ENCODE measurements at regions not wholly inside any gene's neighbourhood (a gene's known extent, or its start where the extent isn't known, plus 50 kb on each side); places are given as distances from the start of the nearest gene placed in this dataset.

DNA sequence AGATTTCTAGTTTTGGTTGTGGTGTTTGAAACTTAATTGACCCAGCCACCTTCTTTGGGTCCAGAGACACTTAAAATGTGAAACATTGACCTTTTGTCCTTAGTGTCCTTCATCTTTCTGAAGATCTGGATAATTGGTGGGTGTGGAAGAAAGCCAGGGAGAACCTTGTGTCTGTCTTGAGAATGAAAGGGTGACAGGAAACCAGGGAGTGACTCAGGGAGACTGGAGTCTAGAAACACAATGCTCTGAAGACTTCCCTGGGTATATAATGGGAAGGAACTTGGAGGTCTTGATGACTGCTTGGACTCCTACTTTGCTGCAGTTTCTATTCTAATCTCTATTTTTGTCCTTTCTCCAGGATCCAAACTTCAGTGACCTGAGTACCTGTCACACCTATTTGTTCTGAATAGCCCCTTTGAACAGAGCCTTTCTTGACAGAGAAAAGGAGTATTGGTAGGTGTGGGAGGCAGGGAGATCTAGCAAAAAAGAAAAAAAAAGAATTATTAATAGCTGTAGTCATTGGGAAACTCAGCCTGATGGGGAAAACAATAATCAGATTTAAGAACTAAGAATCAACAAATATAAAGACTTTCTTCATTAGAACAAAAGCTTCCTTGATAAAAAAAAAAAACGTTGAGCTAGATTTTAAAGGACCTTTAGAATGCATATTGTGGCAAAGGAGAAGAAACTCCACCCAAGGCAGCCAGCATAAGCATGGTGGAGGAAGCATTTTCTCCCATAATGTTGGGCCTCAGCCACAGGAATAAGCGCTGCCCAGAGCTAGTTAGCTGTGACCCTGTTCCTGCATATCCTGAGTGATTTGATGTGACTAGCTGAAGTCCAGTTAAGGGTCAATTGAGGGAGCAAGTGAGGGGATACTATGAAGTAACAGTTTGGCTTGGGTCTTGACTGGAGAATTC, 77.9 kb upstream of the HOXC13 start:
- no peaks in the 10 kb centered on the region for H3K9me3 Mint-ChIP-seq (ENCODE audit: unreplicated experiment)
- no peaks in the 10 kb centered on the region for H3K4me1 Mint-ChIP-seq (ENCODE audit: unreplicated experiment)
- no peak overlapping the region for H3K27ac Mint-ChIP-seq (ENCODE audit: unreplicated experiment)
- H3K27me3 Mint-ChIP-seq (ENCODE audit: unreplicated experiment), result peaks cover 12% of the 10 kb centered on the region
- DNase-seq (ENCODE audit: extremely low spot score, unreplicated experiment), result no peak
- no peak overlapping the region for H3K4me3 Mint-ChIP-seq (ENCODE audit: unreplicated experiment)
- TF ChIP-seq, protein P1, sequence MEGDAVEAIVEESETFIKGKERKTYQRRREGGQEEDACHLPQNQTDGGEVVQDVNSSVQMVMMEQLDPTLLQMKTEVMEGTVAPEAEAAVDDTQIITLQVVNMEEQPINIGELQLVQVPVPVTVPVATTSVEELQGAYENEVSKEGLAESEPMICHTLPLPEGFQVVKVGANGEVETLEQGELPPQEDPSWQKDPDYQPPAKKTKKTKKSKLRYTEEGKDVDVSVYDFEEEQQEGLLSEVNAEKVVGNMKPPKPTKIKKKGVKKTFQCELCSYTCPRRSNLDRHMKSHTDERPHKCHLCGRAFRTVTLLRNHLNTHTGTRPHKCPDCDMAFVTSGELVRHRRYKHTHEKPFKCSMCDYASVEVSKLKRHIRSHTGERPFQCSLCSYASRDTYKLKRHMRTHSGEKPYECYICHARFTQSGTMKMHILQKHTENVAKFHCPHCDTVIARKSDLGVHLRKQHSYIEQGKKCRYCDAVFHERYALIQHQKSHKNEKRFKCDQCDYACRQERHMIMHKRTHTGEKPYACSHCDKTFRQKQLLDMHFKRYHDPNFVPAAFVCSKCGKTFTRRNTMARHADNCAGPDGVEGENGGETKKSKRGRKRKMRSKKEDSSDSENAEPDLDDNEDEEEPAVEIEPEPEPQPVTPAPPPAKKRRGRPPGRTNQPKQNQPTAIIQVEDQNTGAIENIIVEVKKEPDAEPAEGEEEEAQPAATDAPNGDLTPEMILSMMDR (IDR thresholded peaks at IDR 0.05), result no peak
- H3K36me3 Mint-ChIP-seq (ENCODE audit: unreplicated experiment), result no peaks in the 10 kb centered on the region

DNA sequence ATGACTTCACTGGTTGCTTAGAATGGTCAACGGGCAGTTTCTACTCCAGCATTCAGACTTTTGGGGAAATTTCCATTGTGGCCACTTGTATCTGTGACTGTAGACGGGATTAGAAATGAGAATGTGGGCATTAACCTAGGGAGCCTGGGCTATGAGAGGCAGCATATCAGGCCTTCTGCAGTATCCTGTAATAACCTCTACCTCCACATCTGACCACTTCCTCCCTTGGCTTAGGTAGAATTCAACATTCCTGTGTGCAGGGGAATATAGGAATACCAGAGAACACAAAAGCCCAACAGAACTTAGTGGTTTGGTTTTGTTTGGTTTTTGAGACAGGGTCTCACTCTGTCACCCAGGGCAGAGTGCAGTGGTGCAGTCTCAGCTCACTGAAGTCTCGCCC, 76.4 kb upstream of the HOXC13 start:
- H3K27ac Mint-ChIP-seq (ENCODE audit: unreplicated experiment), result no peak overlapping the region
- no peaks in the 10 kb centered on the region for H3K4me1 Mint-ChIP-seq (ENCODE audit: unreplicated experiment)
- peaks cover 7% of the 10 kb centered on the region for H3K27me3 Mint-ChIP-seq (ENCODE audit: unreplicated experiment)
- H3K9me3 Mint-ChIP-seq (ENCODE audit: unreplicated experiment), result no peaks in the 10 kb centered on the region
- no peak overlapping the region for H3K4me3 Mint-ChIP-seq (ENCODE audit: unreplicated experiment)
- H3K36me3 Mint-ChIP-seq (ENCODE audit: unreplicated experiment), result no peaks in the 10 kb centered on the region
- TF ChIP-seq, protein P1 (IDR thresholded peaks at IDR 0.05), result no peak
- no peak for DNase-seq (ENCODE audit: extremely low spot score, unreplicated experiment)

DNA sequence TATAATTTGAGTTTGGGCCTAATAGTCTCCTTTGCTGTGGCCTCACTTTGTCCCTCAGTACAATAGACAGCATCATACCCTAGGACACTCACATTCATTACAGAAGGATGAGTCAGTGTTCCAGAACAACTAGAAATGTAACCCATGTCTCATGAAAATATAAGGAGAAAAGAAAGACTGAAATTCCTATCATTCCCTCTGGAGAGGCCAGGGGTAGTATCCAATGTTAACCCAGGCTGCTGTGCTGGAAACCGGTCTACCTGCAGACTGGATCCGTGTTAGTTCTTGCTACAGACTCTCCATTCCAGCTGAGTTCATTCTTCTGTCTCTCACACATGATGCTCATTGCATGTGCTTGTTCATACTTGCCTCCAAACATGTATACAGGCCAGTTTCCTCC, 75.8 kb upstream of the HOXC13 start:
- no peaks in the 10 kb centered on the region for H3K36me3 Mint-ChIP-seq (ENCODE audit: unreplicated experiment)
- H3K4me1 Mint-ChIP-seq (ENCODE audit: unreplicated experiment), result no peaks in the 10 kb centered on the region
- no peak for DNase-seq (ENCODE audit: extremely low spot score, unreplicated experiment)
- H3K27ac Mint-ChIP-seq (ENCODE audit: unreplicated experiment), result no peak overlapping the region
- TF ChIP-seq, protein P1 (IDR thresholded peaks at IDR 0.05), result no peak
- peaks cover 7% of the 10 kb centered on the region for H3K27me3 Mint-ChIP-seq (ENCODE audit: unreplicated experiment)
- H3K4me3 Mint-ChIP-seq (ENCODE audit: unreplicated experiment), result no peak overlapping the region
- H3K9me3 Mint-ChIP-seq (ENCODE audit: unreplicated experiment), result no peaks in the 10 kb centered on the region

DNA sequence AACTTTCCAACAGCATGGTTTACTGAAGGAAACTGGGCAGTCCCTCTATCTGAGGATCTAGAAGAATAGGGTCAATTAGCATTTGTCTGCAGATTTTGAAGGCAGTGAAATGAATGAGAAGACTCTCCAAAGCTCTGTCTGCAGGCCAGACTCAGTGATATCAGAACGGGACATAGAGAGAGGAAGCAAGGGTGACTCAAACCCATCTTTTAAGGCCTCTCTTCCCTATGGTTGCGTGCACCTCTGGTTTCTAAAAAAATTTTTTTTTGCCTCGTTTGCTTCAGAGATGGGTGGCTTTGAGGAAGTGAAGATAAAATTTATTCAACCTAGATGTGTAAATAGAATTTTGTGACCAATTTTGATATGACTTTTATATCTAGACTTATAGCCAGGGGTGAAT, 71.9 kb upstream of the HOXC13 start:
- H3K27me3 Mint-ChIP-seq (ENCODE audit: unreplicated experiment), result peaks cover 3% of the 10 kb centered on the region
- H3K27ac Mint-ChIP-seq (ENCODE audit: unreplicated experiment), result no peak overlapping the region
- DNase-seq (ENCODE audit: extremely low spot score, unreplicated experiment), result no peak
- no peaks in the 10 kb centered on the region for H3K4me1 Mint-ChIP-seq (ENCODE audit: unreplicated experiment)
- H3K4me3 Mint-ChIP-seq (ENCODE audit: unreplicated experiment), result no peak overlapping the region
- no peaks in the 10 kb centered on the region for H3K36me3 Mint-ChIP-seq (ENCODE audit: unreplicated experiment)
- TF ChIP-seq, protein P1 (IDR thresholded peaks at IDR 0.05), result no peak
- no peaks in the 10 kb centered on the region for H3K9me3 Mint-ChIP-seq (ENCODE audit: unreplicated experiment)

DNA sequence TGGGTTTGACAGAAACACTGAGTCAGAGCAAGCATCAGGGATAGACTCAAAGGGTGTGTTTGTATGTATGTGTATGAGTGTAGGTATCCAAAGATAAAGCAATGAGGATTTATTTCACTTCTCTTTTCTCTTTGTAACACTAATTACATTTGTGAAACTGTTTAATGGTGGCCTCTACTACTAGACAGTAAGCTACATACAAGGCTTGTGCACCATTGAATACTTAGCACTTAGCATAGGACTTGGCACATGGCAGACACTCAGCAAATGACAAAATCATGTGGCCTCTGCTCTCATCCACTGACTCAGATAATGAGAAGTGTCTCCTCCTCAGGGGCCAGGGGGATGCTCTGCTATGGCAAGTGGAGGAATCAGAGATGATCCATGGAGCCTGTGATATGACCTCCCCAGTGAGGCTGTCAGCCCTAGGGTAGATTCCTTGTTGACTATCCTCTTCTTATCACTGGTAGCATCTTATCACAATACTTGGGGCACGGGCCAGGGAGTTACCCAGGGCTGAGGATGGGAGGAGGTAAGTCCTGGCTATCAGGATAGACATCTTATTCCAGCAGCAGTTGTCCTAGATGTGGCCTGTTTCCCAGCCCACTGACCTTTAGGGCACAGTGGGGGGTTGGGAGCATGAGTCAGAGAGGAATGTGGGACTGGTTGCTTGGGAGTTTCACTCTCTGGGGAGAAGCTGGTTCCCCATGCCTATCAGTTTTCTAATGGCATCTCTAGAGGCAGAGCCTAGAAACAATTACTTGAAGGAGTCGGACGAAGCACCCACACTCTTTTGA, 71.2 kb upstream of the HOXC13 start:
- Mint-ChIP-seq H3K4me3 (ENCODE audit: unreplicated experiment) (no peak overlapping the region), H3K36me3 (ENCODE audit: unreplicated experiment) (no peaks in the 10 kb centered on the region), H3K4me1 (ENCODE audit: unreplicated experiment) (no peaks in the 10 kb centered on the region), H3K27me3 (ENCODE audit: unreplicated experiment) (peaks cover 6% of the 10 kb centered on the region), H3K9me3 (ENCODE audit: unreplicated experiment) (no peaks in the 10 kb centered on the region), H3K27ac (ENCODE audit: unreplicated experiment) (no peak overlapping the region)
- TF ChIP-seq, protein P1 (IDR thresholded peaks at IDR 0.05), result no peak
- no peak for DNase-seq (ENCODE audit: extremely low spot score, unreplicated experiment)

All from osteocyte (in vitro differentiated cells).